ENCODE measurements at regions not wholly inside any gene's neighbourhood (a gene's known extent, or its start where the extent isn't known, plus 50 kb on each side); places are given as distances from the start of the nearest gene placed in this dataset.

- TF ChIP-seq POLR2A (IDR thresholded peaks at IDR 0.05; ENCODE audit: low read length) (no peak), GATA1 (IDR thresholded peaks at IDR 0.05; ENCODE audit: low read depth, low read length) (no peak)
Measured at GRCh38 chr2:118520246-118520645, 327.2 kb downstream of the EN1 start.
